ENCODE measurements at regions not wholly inside any gene's neighbourhood (a gene's known extent, or its start where the extent isn't known, plus 50 kb on each side); places are given as distances from the start of the nearest gene placed in this dataset.

- TF ChIP-seq POLR2AphosphoS5 (IDR thresholded peaks at IDR 0.05; ENCODE audit: insufficient read depth, low read depth, low read length) (no peak), CTCF (IDR thresholded peaks at IDR 0.05; ENCODE audit: extremely low read depth in 1 of 2, insufficient read depth in 1 of 2, low read depth in 1 of 2, low read length in 2 of 2) (no peak), MYC (IDR thresholded peaks at IDR 0.05; ENCODE audit: low read depth, low read length) (no peak), FOS (IDR thresholded peaks at IDR 0.05; ENCODE audit: borderline replicate concordance, insufficient read depth, low read length) (no peak), EZH2 (IDR thresholded peaks at IDR 0.05; ENCODE audit: borderline replicate concordance, low read depth, low read length, severe bottlenecking) (no peak)
Observed at GRCh38 chr2:13492262-13492661, 775.5 kb downstream of the TRIB2 start.

Data from endothelial cell of umbilical vein (primary cell).